ENCODE measurements at regions not wholly inside any gene's neighbourhood (a gene's known extent, or its start where the extent isn't known, plus 50 kb on each side); places are given as distances from the start of the nearest gene placed in this dataset.
"Not testable (repeated sequence)": the region's sequence is repeated elsewhere in the genome, so short reads cannot be mapped to it uniquely, and the experiment has no call there.

- DNase-seq (ENCODE audit: low read depth), result no peak
These were observed 69.0 kb upstream of the FST start for GRCh38 chr5:53411388-53411787.

DNA sequence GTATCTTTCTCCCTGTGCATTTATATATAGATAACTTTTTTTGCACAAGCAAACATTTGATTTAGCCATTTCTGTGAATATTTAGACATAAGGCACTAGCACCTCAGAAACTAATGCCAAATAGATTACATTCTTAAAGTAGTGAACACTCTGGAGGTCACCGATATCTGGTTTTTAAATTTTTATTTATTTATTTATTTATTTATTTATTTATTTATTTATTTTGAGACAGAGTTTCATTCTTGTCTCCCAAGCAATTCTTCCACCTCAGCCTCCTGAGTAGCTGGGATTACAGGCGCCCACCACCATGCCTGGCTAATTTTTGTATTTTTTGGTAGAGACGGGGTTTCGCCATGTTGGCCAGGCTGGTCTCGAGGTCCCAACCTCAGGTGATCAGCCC lies 67.9 kb upstream of the FST start:
- DNase-seq (ENCODE audit: low read depth), result not testable (repeated sequence)

- no peak for DNase-seq (ENCODE audit: low read depth)
These were observed 64.2 kb upstream of the FST start for GRCh38 chr5:53416144-53416738.

- DNase-seq (ENCODE audit: low read depth), result no peak
These were observed 62.0 kb upstream of the FST start for GRCh38 chr5:53418409-53418808.

GRCh38 chr5:53418826-53419658 lies 61.4 kb upstream of the FST start:
- no peak for DNase-seq (ENCODE audit: low read depth)

- DNase-seq (ENCODE audit: low read depth), result no peak
These were observed 57.9 kb upstream of the FST start for GRCh38 chr5:53422539-53422938.

GRCh38 chr5:53423724-53424123 lies 56.7 kb upstream of the FST start:
- DNase-seq (ENCODE audit: low read depth), result no peak

DNA sequence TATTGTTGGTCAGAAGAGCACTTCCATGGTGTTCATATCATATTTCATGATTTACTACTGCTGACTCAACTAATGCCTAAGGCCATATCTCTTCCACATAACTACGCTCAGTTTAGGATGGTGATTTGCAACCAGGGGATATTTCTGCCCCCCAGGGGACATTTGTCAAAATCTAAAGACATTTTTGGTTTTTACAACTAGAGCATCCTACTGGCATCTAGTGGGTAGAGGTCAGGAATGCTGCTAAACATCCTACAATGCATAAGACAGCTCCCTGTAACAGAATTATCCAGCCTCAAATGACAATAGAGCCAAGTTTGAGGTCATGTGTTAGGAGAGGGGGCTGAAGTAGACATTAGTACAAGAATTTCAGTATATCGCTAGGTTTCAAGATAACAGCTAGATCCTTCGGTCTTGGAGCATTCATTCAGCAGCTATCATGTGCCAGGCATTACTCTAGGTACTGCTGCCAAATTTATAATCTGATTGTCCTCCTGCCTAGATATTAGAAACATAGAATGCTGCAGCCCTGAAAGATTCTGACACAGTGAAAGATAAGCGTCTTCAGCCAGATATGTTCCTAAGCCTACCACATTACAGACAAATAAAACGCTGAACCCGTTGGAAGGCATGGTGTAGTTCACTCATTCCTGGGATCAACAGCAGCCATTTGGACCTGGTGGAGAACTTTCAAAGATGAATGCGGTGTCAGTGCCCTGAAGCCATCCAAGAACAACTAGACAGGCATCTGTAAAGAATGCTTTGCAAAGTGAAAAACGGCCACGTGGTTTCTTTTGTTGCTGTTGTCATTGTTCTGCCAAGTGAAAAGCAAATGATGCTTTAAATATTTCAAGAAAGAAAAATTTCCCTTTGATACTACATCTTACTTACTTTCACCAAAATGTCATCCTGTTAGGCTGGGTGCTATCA lies 55.5 kb upstream of the FST start:
- no peak for DNase-seq (ENCODE audit: low read depth)

DNA sequence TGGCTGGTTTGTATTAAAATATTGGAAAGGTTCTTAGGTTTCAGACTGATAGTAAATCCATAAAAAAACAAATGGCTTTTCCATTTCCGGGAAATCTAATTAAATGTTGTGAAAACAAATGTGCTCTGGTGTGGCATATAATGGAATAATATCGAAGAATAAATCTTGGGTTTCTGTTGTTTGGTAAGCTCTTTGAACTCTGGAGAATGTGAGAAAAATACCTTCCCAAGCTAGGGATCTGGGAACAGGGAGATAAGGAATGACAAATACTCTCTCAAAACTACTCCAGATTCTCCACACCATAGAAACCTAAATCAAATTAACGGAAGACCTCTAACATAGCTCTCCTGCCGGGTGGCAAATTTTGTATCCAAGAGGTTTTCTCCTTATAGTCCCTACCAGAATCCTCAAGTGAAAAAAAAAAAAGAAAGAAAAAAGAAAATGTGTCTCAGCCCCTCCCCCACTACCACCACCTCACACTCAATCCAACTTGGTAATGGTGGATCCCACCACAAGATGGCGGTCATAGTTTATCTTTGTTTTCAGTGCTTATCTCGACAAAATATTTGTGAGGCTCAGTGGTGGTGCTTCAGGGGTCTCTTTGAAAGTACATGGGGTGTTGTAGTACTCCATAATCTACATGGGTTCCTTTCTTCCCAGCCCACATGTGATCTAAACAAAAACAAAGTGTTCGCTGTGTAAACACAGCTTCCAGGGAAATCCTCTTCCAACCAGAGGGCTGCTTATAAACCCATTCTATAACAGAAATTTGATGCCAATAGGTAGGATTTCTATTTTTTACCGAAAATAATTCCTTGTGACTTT lies 54.5 kb upstream of the FST start:
- DNase-seq (ENCODE audit: low read depth), result no peak

- no peak for DNase-seq (ENCODE audit: low read depth)
These were observed 54.0 kb upstream of the FST start for GRCh38 chr5:53426512-53426830.

DNA sequence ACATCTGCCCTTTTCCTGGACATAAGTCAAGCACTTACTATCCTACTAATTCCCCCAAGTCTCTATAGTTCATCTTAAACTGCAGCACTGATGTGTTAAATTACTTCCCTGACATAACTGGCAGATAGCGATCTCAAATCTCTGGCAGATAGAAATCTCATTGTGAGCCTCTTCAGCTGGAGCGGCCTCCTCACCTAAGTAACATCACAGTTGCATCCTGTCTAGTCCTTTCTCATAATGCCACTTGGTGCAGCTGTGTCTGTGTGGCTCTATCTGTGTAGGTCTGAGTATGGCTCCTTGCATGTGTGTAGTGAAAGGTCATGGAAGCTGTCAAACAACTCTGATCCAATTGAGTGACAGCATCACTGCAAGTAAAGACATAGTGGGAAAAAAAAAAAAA lies 53.6 kb upstream of the FST start:
- no peak for DNase-seq (ENCODE audit: low read depth)

DNA sequence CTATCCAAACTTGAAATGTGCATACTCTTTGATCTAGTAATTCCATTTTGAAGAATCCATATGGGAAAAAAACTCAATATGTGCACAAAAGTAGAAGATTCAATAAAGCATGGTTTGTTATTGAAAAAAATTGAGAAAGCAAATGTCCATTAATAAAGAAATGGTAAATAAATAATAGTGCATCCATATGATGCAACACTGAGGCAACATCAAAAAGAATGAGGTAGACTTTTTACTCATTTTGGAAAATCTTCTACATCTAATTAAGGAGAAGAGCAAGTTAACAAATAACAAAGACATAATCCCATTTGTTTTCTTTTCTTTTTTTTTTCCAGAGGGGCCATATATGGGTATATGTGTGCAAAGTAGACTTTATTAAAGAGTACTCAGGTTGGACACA lies 52.5 kb upstream of the FST start:
- no peak for DNase-seq (ENCODE audit: low read depth)

DNA sequence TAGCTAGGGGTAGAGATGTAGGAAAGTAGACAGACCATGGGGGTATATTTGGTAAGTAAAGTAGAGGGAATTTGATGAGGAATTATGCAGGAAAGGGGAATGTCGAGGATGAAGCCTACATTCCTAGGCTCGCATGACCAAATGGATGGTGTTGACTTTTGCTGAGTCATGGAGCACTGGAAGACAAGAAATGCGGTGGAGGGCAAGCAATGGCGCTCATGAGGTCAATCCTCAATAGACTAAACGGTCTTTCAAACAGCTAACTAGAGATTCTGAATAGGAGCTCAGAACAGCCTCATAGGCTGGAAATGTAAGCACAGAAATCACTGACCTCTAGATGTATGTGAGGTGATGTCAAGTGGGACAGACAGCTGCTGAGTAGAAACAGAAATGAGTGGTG lies 50.7 kb upstream of the FST start:
- no peak for DNase-seq (ENCODE audit: low read depth)

GRCh38 chr5:53430618-53431252 lies 49.7 kb upstream of the FST start:
- no peak for DNase-seq (ENCODE audit: low read depth)

Data from forelimb muscle (tissue), 1 donor.